Astrocyte (in vitro differentiated cells and primary cell): ENCODE measurements at regions not wholly inside any gene's neighbourhood (a gene's known extent, or its start where the extent isn't known, plus 50 kb on each side); places are given as distances from the start of the nearest gene placed in this dataset.

Source experiments
- CTCF ChIP-seq: IDR thresholded peaks from 2 replicates; pipeline ENCODE4 v1.5.1; 2011; ENCODE audit warnings: low read depth, mild to moderate bottlenecking, inconsistent platforms, low read length, moderate library complexity; ENCODE audit not compliant: insufficient read depth
- EZH2 ChIP-seq: IDR thresholded peaks from 2 replicates; pipeline ENCODE4 v1.6.1; 2012; ENCODE audit warnings: mild to moderate bottlenecking, low read length, inconsistent platforms; ENCODE audit not compliant: insufficient read depth

- no peak for TF ChIP-seq CTCF
- TF ChIP-seq EZH2, result no peak
Observed at GRCh38 chr6:104614394-104614793, 245.3 kb downstream of the HACE1 start.
